ENCODE measurements at regions not wholly inside any gene's neighbourhood (a gene's known extent, or its start where the extent isn't known, plus 50 kb on each side); places are given as distances from the start of the nearest gene placed in this dataset.

DNA sequence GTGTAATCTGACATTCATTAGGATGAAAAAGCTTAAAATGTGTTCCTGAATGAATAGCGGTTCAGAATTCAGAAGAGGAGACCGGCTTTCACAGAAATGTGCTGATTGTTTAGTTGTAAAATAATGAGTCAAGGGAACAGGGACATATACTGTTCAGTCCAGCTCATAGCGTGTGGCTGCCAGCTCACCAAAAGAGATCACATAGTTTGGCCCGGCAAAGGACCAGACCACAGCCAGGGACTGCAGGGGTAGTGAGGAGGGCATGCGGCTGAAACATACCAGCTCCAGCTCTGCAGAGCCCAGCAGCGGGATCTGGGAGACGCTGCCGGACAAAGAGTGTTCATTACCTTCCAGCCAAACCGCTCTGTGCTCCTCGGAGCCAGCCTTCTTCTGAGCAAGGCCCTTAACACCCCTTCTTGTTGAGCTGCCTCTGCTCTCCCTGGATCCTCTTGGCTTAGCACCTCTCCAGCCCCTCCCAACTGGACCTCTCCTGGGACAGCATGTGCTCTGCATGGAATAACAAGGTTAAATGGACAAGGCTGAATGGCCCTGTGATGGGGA, 116.8 kb upstream of the CNTLN start:
- Histone ChIP-seq H3K27ac (ENCODE audit: low read length) (no peak overlapping the region), H3K9me3 (ENCODE audit: control insufficient read depth, low read length) (no peaks in the 10 kb centered on the region), H3K4me1 (ENCODE audit: control insufficient read depth, insufficient read depth, low read length) (no peaks in the 10 kb centered on the region), H3K27me3 (ENCODE audit: control insufficient read depth, insufficient read depth) (no peaks in the 10 kb centered on the region), H3K4me3 (ENCODE audit: low read length) (no peak overlapping the region)
- 73% methylated on average over 10 of the region's 10 CpGs for WGBS
- peak; percentile 73 to 88 (median 80) for DNase-seq
- peak; percentile 95 to 97 for ATAC-seq
- intact Hi-C loops (cut with DNase I) = no loop called here

DNA sequence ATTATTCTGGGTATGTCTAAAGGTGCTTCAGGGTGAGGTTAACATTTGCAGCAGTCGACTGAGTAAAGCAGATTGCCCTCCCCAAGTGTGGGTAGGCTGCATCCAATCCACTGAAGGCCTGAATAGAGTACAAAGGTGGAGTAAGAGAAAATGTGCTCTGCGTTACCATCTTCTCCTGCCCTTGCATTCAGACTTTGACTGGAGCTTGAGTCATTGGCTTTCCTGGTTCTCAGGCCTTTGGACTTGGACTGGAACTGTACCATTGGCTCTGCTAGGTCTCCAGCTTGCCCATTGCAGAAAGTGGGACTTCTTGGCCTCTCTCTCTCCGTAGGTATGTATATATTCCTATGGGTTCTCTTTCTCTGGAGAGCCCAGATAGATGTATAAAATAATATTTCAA, 120.9 kb upstream of the CNTLN start:
- Histone ChIP-seq H3K4me1 (ENCODE audit: control insufficient read depth, insufficient read depth, low read length) (no peaks in the 10 kb centered on the region), H3K4me3 (ENCODE audit: low read length) (no peak overlapping the region), H3K27ac (ENCODE audit: low read length) (no peak overlapping the region), H3K27me3 (ENCODE audit: control insufficient read depth, insufficient read depth) (no peaks in the 10 kb centered on the region), H3K9me3 (ENCODE audit: control insufficient read depth, low read length) (no peaks in the 10 kb centered on the region)
- intact Hi-C loops (cut with DNase I) = no loop called here
- ATAC-seq (no peak), DNase-seq (no peak)
- 84% methylated on average over 3 of the region's 3 CpGs for WGBS

GRCh38 chr9:17013010-17013409, 121.8 kb upstream of the CNTLN start:
- no peak overlapping the region for H3K4me3 ChIP-seq (ENCODE audit: low read length)
- H3K27ac ChIP-seq (ENCODE audit: low read length) = no peak overlapping the region
- ATAC-seq = no peak
- 64% methylated on average over 3 of the region's 3 CpGs for WGBS
- no peaks in the 10 kb centered on the region for H3K9me3 ChIP-seq (ENCODE audit: control insufficient read depth, low read length)
- DNase-seq = no peak
- no peaks in the 10 kb centered on the region for H3K4me1 ChIP-seq (ENCODE audit: control insufficient read depth, insufficient read depth, low read length)
- no peaks in the 10 kb centered on the region for H3K27me3 ChIP-seq (ENCODE audit: control insufficient read depth, insufficient read depth)
- intact Hi-C loops (cut with DNase I) = no loop called here

DNA sequence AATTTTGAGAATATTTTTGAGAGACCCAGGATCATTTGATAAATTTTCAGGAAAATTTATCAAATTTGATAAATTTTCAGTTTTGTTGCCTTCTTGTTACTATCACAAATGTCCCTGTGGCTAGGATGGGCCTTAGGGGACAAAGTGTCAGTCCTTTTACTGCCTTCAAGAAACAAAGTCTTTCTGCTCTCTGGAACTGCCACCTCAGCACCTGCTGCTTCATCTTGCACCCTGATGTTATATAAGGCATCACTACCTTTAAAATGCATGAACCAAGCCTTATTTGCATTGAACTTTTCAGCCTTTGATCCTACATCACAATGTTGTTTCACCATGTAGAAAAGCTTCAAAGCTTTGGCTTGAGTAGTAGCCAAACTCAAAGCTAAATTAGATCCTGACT, 123.0 kb upstream of the CNTLN start:
- intact Hi-C loops (cut with DNase I) = no loop called here
- DNase-seq = no peak
- Histone ChIP-seq H3K27me3 (ENCODE audit: control insufficient read depth, insufficient read depth) (no peaks in the 10 kb centered on the region), H3K4me1 (ENCODE audit: control insufficient read depth, insufficient read depth, low read length) (no peaks in the 10 kb centered on the region), H3K9me3 (ENCODE audit: control insufficient read depth, low read length) (no peaks in the 10 kb centered on the region), H3K4me3 (ENCODE audit: low read length) (no peak overlapping the region), H3K27ac (ENCODE audit: low read length) (no peak overlapping the region)
- ATAC-seq = no peak

GRCh38 chr9:17009071-17009470, 125.8 kb upstream of the CNTLN start:
- H3K4me1 ChIP-seq (ENCODE audit: control insufficient read depth, insufficient read depth, low read length) = no peaks in the 10 kb centered on the region
- DNase-seq (no peak), ATAC-seq (no peak)
- 76% methylated on average over 2 of the region's 2 CpGs for WGBS
- H3K27ac ChIP-seq (ENCODE audit: low read length) = no peak overlapping the region
- H3K9me3 ChIP-seq (ENCODE audit: control insufficient read depth, low read length) = no peaks in the 10 kb centered on the region
- no peak overlapping the region for H3K4me3 ChIP-seq (ENCODE audit: low read length)
- intact Hi-C loops (cut with DNase I) = no loop called here
- no peaks in the 10 kb centered on the region for H3K27me3 ChIP-seq (ENCODE audit: control insufficient read depth, insufficient read depth)

DNA sequence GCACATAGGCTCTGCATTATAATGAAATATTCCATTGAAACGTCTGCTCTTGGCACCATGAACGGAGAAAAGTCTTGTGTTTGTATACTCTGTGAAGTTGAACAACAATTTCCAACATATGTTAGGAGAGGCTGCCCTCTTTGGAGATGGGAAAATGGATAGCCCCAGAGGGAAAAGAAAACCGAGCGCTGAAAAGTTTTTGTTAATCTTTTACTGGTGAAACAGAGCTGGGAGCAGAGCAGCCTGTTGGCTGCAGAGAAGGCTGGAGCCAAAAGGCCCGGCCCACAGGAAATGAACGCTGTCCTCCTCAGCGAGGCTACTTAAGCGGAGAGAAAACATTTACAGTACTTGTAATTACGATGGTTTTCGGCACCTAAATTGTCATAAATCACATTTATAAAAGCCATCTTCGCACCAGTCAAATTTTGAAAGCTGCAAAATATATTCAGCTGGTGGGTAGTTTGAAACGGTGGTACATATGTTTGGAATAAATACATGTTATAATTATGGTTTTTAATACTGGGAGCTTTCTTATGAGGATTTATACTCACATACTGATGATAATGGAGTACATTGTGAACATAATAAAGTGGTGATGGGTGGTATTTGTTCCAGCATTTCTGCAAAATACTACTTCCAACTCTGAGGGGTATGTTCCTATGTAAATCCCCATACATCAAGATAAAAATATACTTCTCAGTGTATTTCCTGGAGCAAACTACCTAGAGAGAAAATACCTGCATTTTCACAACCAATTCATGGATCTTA, 129.6 kb upstream of the CNTLN start:
- no peaks in the 10 kb centered on the region for H3K9me3 ChIP-seq (ENCODE audit: control insufficient read depth, low read length)
- H3K4me1 ChIP-seq (ENCODE audit: control insufficient read depth, insufficient read depth, low read length) = no peaks in the 10 kb centered on the region
- intact Hi-C loops (cut with DNase I) = no loop called here
- H3K4me3 ChIP-seq (ENCODE audit: low read length) = peak overlapping the region; percentile 21
- no peak overlapping the region for H3K27ac ChIP-seq (ENCODE audit: low read length)
- H3K27me3 ChIP-seq (ENCODE audit: control insufficient read depth, insufficient read depth) = no peaks in the 10 kb centered on the region
- WGBS = 24% methylated on average over 12 of the region's 12 CpGs
- ATAC-seq = peak; percentile 86 to 88
- DNase-seq = peak; percentile 60 to 81 (median 61)

GRCh38 chr9:17004500-17004899, 130.3 kb upstream of the CNTLN start:
- 60% methylated on average over 5 of the region's 5 CpGs for WGBS
- Histone ChIP-seq H3K4me1 (ENCODE audit: control insufficient read depth, insufficient read depth, low read length) (no peaks in the 10 kb centered on the region), H3K9me3 (ENCODE audit: control insufficient read depth, low read length) (no peaks in the 10 kb centered on the region), H3K27ac (ENCODE audit: low read length) (no peak overlapping the region), H3K27me3 (ENCODE audit: control insufficient read depth, insufficient read depth) (no peaks in the 10 kb centered on the region), H3K4me3 (ENCODE audit: low read length) (no peak overlapping the region)
- intact Hi-C loops (cut with DNase I) = no loop called here
- ATAC-seq (no peak), DNase-seq (no peak)

- H3K4me3 ChIP-seq (ENCODE audit: low read length) = no peak overlapping the region
- DNase-seq = no peak
- intact Hi-C loops (cut with DNase I) = no loop called here
- no peaks in the 10 kb centered on the region for H3K27me3 ChIP-seq (ENCODE audit: control insufficient read depth, insufficient read depth)
- no peak overlapping the region for H3K27ac ChIP-seq (ENCODE audit: low read length)
- H3K9me3 ChIP-seq (ENCODE audit: control insufficient read depth, low read length) = no peaks in the 10 kb centered on the region
- ATAC-seq = no peak
- 90% methylated on average over 1 of the region's 1 CpG for WGBS
- no peaks in the 10 kb centered on the region for H3K4me1 ChIP-seq (ENCODE audit: control insufficient read depth, insufficient read depth, low read length)
Observed at GRCh38 chr9:17003576-17004240, 131.1 kb upstream of the CNTLN start.

DNA sequence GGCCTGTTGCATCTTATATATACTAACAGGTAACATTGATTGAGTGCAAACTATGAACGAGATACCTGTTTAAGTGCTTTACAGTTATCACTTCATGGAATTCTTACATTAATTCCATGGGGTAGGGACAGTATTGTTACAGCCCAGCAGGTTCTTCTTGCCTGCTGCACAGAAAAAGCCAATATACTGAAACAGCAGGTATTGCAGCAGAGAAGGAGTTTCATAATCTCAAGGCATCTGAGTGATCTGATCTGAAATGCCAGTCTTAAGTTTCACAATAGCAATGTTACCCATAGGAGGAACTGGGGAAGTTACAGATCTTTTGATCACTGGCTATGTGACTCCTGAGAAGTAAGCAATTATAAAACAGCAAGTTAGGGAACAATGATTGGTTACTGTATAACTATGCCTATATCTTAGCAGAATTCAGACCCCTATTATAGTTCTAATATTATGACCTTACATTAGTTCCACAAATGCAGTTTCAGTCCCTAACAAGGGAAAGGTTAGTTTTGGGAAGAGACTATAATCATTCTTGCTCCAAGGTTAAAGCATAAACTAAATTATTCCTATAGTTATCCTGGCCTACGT, 126.5 kb upstream of the BNC2 start:
- no peak overlapping the region for H3K4me3 ChIP-seq (ENCODE audit: low read length)
- intact Hi-C loops (cut with DNase I) = no loop called here
- no peaks in the 10 kb centered on the region for H3K4me1 ChIP-seq (ENCODE audit: control insufficient read depth, insufficient read depth, low read length)
- no peak for DNase-seq
- H3K27ac ChIP-seq (ENCODE audit: low read length) = no peak overlapping the region
- peaks cover 3% of the 10 kb centered on the region for H3K9me3 ChIP-seq (ENCODE audit: control insufficient read depth, low read length)
- ATAC-seq = no peak
- WGBS = 91% methylated on average over 2 of the region's 2 CpGs
- H3K27me3 ChIP-seq (ENCODE audit: control insufficient read depth, insufficient read depth) = no peaks in the 10 kb centered on the region

DNA sequence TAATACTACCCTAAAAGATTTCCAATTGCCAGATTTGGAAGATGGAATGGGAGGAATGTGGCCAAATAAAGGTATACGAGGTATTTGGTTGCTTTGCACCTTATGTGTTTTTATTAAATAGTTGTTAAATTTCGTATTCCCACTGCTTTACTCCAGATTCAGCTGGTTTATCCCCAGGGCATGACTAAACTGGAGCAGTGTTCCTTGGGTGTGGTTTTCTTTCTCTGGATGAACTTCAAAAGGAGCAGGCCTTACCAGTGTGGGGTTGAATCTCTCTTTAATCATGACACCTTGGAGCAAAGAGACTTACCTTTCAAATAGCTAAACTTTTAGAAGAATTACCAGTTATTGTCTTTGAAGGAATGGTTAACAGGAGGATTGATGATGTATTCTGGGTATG, 121.7 kb upstream of the BNC2 start:
- Histone ChIP-seq H3K27ac (ENCODE audit: low read length) (no peak overlapping the region), H3K9me3 (ENCODE audit: control insufficient read depth, low read length) (no peaks in the 10 kb centered on the region), H3K4me1 (ENCODE audit: control insufficient read depth, insufficient read depth, low read length) (no peaks in the 10 kb centered on the region), H3K4me3 (ENCODE audit: low read length) (no peak overlapping the region), H3K27me3 (ENCODE audit: control insufficient read depth, insufficient read depth) (no peaks in the 10 kb centered on the region)
- WGBS = 64% methylated on average over 2 of the region's 2 CpGs
- no peak for DNase-seq
- no peak for ATAC-seq
- intact Hi-C loops (cut with DNase I) = no loop called here

- ATAC-seq = no peak
- no peak overlapping the region for H3K4me3 ChIP-seq (ENCODE audit: low read length)
- 70% methylated on average over 2 of the region's 2 CpGs for WGBS
- intact Hi-C loops (cut with DNase I) = no loop called here
- no peaks in the 10 kb centered on the region for H3K27me3 ChIP-seq (ENCODE audit: control insufficient read depth, insufficient read depth)
- no peaks in the 10 kb centered on the region for H3K4me1 ChIP-seq (ENCODE audit: control insufficient read depth, insufficient read depth, low read length)
- H3K27ac ChIP-seq (ENCODE audit: low read length) = no peak overlapping the region
- H3K9me3 ChIP-seq (ENCODE audit: control insufficient read depth, low read length) = no peaks in the 10 kb centered on the region
- DNase-seq = no peak
Observed at GRCh38 chr9:16987026-16987425, 116.6 kb upstream of the BNC2 start.

Data from right cardiac atrium (tissue), 5 donors.